ENCODE measurements at regions not wholly inside any gene's neighbourhood (a gene's known extent, or its start where the extent isn't known, plus 50 kb on each side); places are given as distances from the start of the nearest gene placed in this dataset.
"Not testable (repeated sequence)": the region's sequence is repeated elsewhere in the genome, so short reads cannot be mapped to it uniquely, and the experiment has no call there.

DNA sequence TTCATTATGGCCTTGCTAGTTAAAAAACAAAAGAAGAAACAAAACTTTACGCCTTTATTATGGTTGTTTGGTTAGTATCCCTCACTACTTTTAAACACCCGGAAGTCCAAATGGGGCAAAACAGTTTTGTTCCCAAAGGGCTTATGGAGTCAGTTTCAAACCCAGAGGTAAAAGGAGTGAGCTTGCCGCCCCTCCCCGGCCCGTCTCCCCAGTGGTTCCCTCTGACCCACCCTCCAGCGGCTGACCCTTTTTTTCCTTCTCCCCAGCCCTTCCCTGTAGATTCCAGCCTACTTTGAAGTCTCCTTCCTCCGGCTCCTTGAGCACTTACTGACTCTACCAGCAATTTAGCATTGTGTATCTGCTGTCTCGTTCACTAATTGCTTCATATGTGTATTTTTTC is 209.2 kb downstream of the ICOS start:
- no peaks in the 10 kb centered on the region for H3K4me1 ChIP-seq (replicated peaks in 1 of 2)
- H3K27ac ChIP-seq = no peak overlapping the region
- H3K36me3 ChIP-seq (replicated peaks in 1 of 2) = no peaks in the 10 kb centered on the region
- H3K27me3 ChIP-seq = no peaks in the 10 kb centered on the region
- intact Hi-C loops (cut with DNase I) = no loop called here
- peak overlapping the region in 1 of 4 donors; percentile 26 for H3K4me3 ChIP-seq
- TF ChIP-seq CTCF (IDR thresholded peaks at IDR 0.05) (no peak), POLR2A (IDR thresholded peaks at IDR 0.05) (no peak)
- 28 to 35% (median 30%) methylated on average over 8 of the region's 8 CpGs for WGBS, 4 donors
- DNase-seq = no peak
- H3K9me3 ChIP-seq (replicated peaks in 1 of 3) = no peaks in the 10 kb centered on the region

DNA sequence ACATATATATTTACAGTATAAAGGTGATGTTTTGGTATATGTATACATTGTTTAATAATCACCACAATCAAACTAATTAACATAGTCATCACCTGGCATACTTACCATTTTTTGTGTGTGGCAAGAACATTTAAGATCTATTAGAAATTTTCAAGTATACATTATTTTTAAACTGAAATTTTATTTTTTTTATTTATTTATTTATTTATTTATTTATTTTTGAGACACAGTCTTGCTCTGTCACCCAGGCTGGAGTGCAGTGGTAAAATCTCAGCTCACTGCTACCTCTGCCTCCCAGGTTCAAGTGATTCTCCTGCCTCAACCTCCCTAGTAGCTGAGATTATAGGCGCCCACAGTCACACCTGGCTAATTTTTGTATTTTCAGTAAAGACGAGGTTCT is 210.5 kb downstream of the ICOS start:
- H3K27me3 ChIP-seq; H3K4me3 ChIP-seq; H3K9me3 ChIP-seq (replicated peaks in 1 of 3); DNase-seq; H3K36me3 ChIP-seq (replicated peaks in 1 of 2); H3K27ac ChIP-seq; H3K4me1 ChIP-seq (replicated peaks in 1 of 2); intact Hi-C loops (cut with DNase I): not testable (repeated sequence)
- 88 to 95% (median 91%) methylated on average over 2 of the region's 2 CpGs for WGBS, 4 donors

DNA sequence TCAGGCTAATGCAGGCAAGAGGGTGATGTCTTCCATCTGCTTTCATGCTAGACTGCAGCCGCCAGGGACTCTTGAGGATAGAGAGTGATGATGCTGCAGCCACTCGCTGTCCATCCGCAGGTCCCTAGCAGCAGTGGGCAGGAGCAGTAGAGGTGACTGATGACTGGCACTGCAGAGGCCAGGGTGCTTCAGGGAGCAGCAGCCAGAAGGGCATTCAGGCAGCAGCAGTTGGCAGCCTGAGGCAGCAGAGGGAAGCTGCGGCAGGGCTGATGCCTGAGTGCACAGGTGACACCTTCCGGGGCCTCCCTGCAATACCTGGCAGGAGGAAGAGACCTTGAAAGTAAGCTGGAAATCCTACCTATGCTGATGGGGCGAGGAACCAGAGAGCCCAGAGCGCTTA is 214.2 kb downstream of the ICOS start:
- H3K4me3 ChIP-seq = no peak overlapping the region
- DNase-seq = peak in 1 of 7 donors; percentile 82
- no peaks in the 10 kb centered on the region for H3K36me3 ChIP-seq (replicated peaks in 1 of 2)
- no peaks in the 10 kb centered on the region for H3K9me3 ChIP-seq (replicated peaks in 1 of 3)
- H3K27me3 ChIP-seq = no peaks in the 10 kb centered on the region
- WGBS, 4 donors = 62 to 100% (median 80%) methylated on average over 1 to 7 of the region's 7 CpGs
- H3K4me1 ChIP-seq (replicated peaks in 1 of 2) = no peaks in the 10 kb centered on the region
- H3K27ac ChIP-seq = no peak overlapping the region
- intact Hi-C loops (cut with DNase I) = no loop called here
- TF ChIP-seq CTCF (IDR thresholded peaks at IDR 0.05) (no peak), POLR2A (IDR thresholded peaks at IDR 0.05) (no peak)

GRCh38 chr2:204152616-204153015 is 216.1 kb downstream of the ICOS start:
- Histone ChIP-seq H3K36me3 (replicated peaks in 1 of 2) (no peaks in the 10 kb centered on the region), H3K4me3 (no peak overlapping the region), H3K27me3 (no peaks in the 10 kb centered on the region), H3K9me3 (replicated peaks in 1 of 3) (no peaks in the 10 kb centered on the region), H3K27ac (peak overlapping the region in 1 of 5 donors; percentile 45), H3K4me1 (replicated peaks in 1 of 2) (no peaks in the 10 kb centered on the region)
- intact Hi-C loops (cut with DNase I) = no loop called here
- DNase-seq = no peak
- 50 to 55% (median 51%) methylated on average over 3 of the region's 3 CpGs for WGBS, 4 donors
- TF ChIP-seq POLR2A (IDR thresholded peaks at IDR 0.05) = no peak
- no peak for TF ChIP-seq CTCF (IDR thresholded peaks at IDR 0.05)

- TF ChIP-seq CTCF (IDR thresholded peaks at IDR 0.05) = no peak
- TF ChIP-seq POLR2A (IDR thresholded peaks at IDR 0.05) = no peak
- DNase-seq = no peak
- Histone ChIP-seq H3K36me3 (replicated peaks in 1 of 2) (no peaks in the 10 kb centered on the region), H3K4me1 (replicated peaks in 1 of 2) (no peaks in the 10 kb centered on the region), H3K27me3 (no peaks in the 10 kb centered on the region), H3K27ac (no peak overlapping the region), H3K9me3 (replicated peaks in 1 of 3) (no peaks in the 10 kb centered on the region), H3K4me3 (no peak overlapping the region)
- intact Hi-C loops (cut with DNase I) = no loop called here
- WGBS, 4 donors = 71 to 81% (median 78%) methylated on average over 3 of the region's 3 CpGs
Observed at GRCh38 chr2:204154863-204155262, 218.3 kb downstream of the ICOS start.
